NCI-H187 treated with DMSO at 0.1 percent for 48 hours (cell line): ENCODE measurements at regions not wholly inside any gene's neighbourhood (a gene's known extent, or its start where the extent isn't known, plus 50 kb on each side); places are given as distances from the start of the nearest gene placed in this dataset.
A peak's percentile ranks its signal among the peaks of the same experiment; 100 is the strongest.

ENCODE experiments used
- DNase-seq: peaks from one replicate; lab custom pipeline; 2025; lab: John Stamatoyannopoulos, UW

- peak; percentile 15 for DNase-seq
Observed at GRCh38 chr21:16308269-16308668, 578.5 kb downstream of the USP25 start.

- DNase-seq, result no peak
Observed at GRCh38 chr21:16309250-16309971, 579.6 kb downstream of the USP25 start.

GRCh38 chr21:16310176-16310575, 580.4 kb downstream of the USP25 start:
- no peak for DNase-seq

- no peak for DNase-seq
Observed at GRCh38 chr21:16311229-16311628, 581.4 kb downstream of the USP25 start.

- no peak for DNase-seq
Observed at GRCh38 chr21:16312321-16312720, 582.5 kb downstream of the USP25 start.

- no peak for DNase-seq
Observed at GRCh38 chr21:16315223-16315622, 585.4 kb downstream of the USP25 start.

- no peak for DNase-seq
Observed at GRCh38 chr21:16318651-16319300, 589.0 kb downstream of the USP25 start.

GRCh38 chr21:16320110-16320509, 590.3 kb downstream of the USP25 start:
- DNase-seq, result no peak

GRCh38 chr21:16322454-16322853, 592.7 kb downstream of the USP25 start:
- DNase-seq, result no peak

- no peak for DNase-seq
Observed at GRCh38 chr21:16323596-16323995, 593.8 kb downstream of the USP25 start.

GRCh38 chr21:16324630-16325029, 594.8 kb downstream of the USP25 start:
- DNase-seq, result no peak

GRCh38 chr21:16330082-16330907, 600.5 kb downstream of the USP25 start:
- peak; percentile 83 for DNase-seq

- DNase-seq, result no peak
Observed at GRCh38 chr21:16330908-16331268, 601.1 kb downstream of the USP25 start.

GRCh38 chr21:16337266-16337665, 607.5 kb downstream of the USP25 start:
- DNase-seq, result no peak

GRCh38 chr21:16342932-16343331, 613.1 kb downstream of the USP25 start:
- DNase-seq, result no peak

- no peak for DNase-seq
Observed at GRCh38 chr21:16343776-16344175, 614.0 kb downstream of the USP25 start.

GRCh38 chr21:16345757-16346156, 616.0 kb downstream of the USP25 start:
- no peak for DNase-seq

GRCh38 chr21:16347223-16347622, 617.4 kb downstream of the USP25 start:
- no peak for DNase-seq

GRCh38 chr21:16353764-16354163, 624.0 kb downstream of the USP25 start:
- no peak for DNase-seq

- DNase-seq, result no peak
Observed at GRCh38 chr21:16357994-16358393, 628.2 kb downstream of the USP25 start.

GRCh38 chr21:16358784-16359183, 629.0 kb downstream of the USP25 start:
- no peak for DNase-seq

- DNase-seq, result no peak
Observed at GRCh38 chr21:16363100-16363499, 633.3 kb downstream of the USP25 start.

- peak; percentile 72 for DNase-seq
Observed at GRCh38 chr21:16363518-16363917, 633.7 kb downstream of the USP25 start.
